ENCODE measurements at regions not wholly inside any gene's neighbourhood (a gene's known extent, or its start where the extent isn't known, plus 50 kb on each side); places are given as distances from the start of the nearest gene placed in this dataset.

DNA sequence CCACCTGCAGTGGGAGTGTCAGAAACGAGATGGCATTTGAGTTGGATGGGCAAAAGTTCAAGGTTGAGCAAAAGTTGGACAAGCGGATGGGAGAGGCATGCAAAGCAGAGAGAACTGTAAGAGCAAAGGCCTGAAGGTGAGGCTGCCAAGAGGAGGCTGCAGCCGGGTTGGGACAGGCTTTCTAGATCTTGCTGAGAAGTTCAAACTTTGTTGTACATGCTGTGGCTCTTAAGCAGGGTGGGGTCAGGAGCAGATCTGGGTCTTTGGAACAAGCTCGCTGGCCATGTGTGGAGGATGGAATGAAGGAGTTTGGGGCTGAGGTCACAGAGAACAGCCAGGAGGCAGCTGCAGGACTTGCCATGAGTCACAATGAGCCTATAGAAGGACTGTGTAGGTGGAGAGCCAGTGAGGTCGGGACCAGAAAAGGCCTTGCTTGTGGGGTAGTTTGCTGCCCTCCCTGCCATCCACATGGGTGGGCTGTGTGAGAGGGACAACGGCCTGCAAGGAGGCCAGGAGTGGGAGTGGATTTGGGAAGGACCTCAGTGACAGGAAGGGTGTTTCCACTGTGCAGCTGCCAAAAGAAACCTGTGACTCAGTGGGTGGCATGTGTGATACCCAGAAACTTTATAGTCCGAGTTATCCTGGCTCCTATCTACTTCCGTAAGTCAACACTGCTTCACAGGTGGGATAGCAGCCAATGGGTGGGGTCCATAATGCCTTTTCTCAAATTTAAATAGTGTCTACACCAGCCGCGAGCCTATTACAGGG, 210.4 kb downstream of the MID1IP1 start:
- no peak for TF ChIP-seq YY1 (IDR thresholded peaks at IDR 0.05)
- TF ChIP-seq, protein P1, sequence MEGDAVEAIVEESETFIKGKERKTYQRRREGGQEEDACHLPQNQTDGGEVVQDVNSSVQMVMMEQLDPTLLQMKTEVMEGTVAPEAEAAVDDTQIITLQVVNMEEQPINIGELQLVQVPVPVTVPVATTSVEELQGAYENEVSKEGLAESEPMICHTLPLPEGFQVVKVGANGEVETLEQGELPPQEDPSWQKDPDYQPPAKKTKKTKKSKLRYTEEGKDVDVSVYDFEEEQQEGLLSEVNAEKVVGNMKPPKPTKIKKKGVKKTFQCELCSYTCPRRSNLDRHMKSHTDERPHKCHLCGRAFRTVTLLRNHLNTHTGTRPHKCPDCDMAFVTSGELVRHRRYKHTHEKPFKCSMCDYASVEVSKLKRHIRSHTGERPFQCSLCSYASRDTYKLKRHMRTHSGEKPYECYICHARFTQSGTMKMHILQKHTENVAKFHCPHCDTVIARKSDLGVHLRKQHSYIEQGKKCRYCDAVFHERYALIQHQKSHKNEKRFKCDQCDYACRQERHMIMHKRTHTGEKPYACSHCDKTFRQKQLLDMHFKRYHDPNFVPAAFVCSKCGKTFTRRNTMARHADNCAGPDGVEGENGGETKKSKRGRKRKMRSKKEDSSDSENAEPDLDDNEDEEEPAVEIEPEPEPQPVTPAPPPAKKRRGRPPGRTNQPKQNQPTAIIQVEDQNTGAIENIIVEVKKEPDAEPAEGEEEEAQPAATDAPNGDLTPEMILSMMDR (IDR thresholded peaks at IDR 0.05; ENCODE audit: low read depth, low read length, missing input control) = no peak
- TF ChIP-seq EGR1 (IDR thresholded peaks at IDR 0.05; ENCODE audit: low read depth in 2 of 2) = no peak
- TF ChIP-seq, protein P2, sequence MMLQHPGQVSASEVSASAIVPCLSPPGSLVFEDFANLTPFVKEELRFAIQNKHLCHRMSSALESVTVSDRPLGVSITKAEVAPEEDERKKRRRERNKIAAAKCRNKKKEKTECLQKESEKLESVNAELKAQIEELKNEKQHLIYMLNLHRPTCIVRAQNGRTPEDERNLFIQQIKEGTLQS (IDR thresholded peaks at IDR 0.05) = no peak
- TF ChIP-seq RAD21 (IDR thresholded peaks at IDR 0.05) = peak; percentile 48 to 60
- no peak for TF ChIP-seq JUND (IDR thresholded peaks at IDR 0.05)
- no peak for TF ChIP-seq HNF4G (IDR thresholded peaks at IDR 0.05)
- TF ChIP-seq GABPA (IDR thresholded peaks at IDR 0.05 in 1 of 2, conservative IDR thresholded peaks at IDR 0.05 in 1 of 2) = no peak
- no peak for TF ChIP-seq SP1 (IDR thresholded peaks at IDR 0.05)
